NB4 (cell line): ENCODE measurements at regions not wholly inside any gene's neighbourhood (a gene's known extent, or its start where the extent isn't known, plus 50 kb on each side); places are given as distances from the start of the nearest gene placed in this dataset.
"Not testable (repeated sequence)": the region's sequence is repeated elsewhere in the genome, so short reads cannot be mapped to it uniquely, and the experiment has no call there.

Source experiments
- DNase-seq: peaks from one replicate; pipeline ENCODE4 v3.0.0; 2010; ENCODE audit warnings: low read depth
- H3K4me3 ChIP-seq: one replicate; pipeline ENCODE4 v1.5.1; 2011; ENCODE audit warnings: mild to moderate bottlenecking, low read depth, low read length, moderate library complexity
- MYC ChIP-seq: IDR thresholded peaks from 2 replicates; pipeline ENCODE4 v1.6.1; 2011; ENCODE audit warnings: low read depth, low read length
- POLR2A ChIP-seq: IDR thresholded peaks from 2 replicates; pipeline ENCODE4 v1.6.1; 2011; ENCODE audit warnings: mild to moderate bottlenecking; ENCODE audit not compliant: insufficient read length; ENCODE audit errors: extremely low read depth
- TF ChIP-seq, protein P1 (sequence below): IDR thresholded peaks from one replicate; pipeline ENCODE4 v1.5.1; 2012; ENCODE audit warnings: low read depth, low read length
- TF ChIP-seq, protein P2 (sequence below): IDR thresholded peaks from 2 replicates; pipeline ENCODE4 v1.6.1; 2011; ENCODE audit warnings: low read depth, low read length

DNA sequence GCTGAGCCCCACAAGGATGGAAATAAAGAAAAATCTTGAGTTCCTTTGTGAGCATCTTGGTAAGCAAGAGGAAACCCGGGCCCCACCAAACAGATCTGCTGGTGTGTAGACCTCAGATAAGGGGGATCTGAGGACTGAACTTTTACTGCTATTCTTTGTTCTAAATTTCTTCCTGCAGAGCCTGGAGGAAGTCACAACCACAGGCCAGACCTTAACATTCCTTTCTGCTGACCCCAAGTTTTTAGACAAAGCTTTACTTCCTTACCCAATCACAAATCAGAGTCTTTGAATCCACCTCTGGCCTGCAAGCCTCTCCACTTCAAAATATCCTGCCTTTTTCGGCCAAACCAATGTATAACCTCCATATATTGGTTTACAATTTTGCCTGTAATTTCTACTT lies 352.6 kb upstream of the AUTS2 start:
- TF ChIP-seq, protein P1, sequence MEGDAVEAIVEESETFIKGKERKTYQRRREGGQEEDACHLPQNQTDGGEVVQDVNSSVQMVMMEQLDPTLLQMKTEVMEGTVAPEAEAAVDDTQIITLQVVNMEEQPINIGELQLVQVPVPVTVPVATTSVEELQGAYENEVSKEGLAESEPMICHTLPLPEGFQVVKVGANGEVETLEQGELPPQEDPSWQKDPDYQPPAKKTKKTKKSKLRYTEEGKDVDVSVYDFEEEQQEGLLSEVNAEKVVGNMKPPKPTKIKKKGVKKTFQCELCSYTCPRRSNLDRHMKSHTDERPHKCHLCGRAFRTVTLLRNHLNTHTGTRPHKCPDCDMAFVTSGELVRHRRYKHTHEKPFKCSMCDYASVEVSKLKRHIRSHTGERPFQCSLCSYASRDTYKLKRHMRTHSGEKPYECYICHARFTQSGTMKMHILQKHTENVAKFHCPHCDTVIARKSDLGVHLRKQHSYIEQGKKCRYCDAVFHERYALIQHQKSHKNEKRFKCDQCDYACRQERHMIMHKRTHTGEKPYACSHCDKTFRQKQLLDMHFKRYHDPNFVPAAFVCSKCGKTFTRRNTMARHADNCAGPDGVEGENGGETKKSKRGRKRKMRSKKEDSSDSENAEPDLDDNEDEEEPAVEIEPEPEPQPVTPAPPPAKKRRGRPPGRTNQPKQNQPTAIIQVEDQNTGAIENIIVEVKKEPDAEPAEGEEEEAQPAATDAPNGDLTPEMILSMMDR = no peak
- TF ChIP-seq, protein P2, sequence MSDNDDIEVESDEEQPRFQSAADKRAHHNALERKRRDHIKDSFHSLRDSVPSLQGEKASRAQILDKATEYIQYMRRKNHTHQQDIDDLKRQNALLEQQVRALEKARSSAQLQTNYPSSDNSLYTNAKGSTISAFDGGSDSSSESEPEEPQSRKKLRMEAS = no peak
- TF ChIP-seq MYC = no peak
- TF ChIP-seq POLR2A = no peak
- DNase-seq = no peak
- H3K4me3 ChIP-seq = no peak overlapping the region

DNA sequence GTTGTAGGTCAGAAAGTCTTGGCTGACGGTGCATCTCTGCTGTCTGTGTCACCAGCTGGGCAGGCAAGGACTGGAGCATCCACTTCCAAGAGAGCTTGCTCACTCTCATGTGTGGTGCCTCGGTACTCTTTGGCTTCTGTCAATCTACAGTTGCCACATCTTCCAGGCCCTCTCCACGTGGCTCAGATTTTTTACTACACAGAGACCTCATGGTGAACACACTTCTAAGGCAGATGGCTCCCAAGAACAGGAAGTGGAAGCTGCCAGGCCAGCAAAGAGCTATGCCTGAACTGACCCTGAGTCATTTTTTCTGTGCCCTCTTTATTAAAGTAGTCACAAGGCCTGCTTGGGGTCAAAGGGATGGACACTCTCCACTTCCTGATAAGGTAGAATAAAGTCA lies 351.5 kb upstream of the AUTS2 start:
- DNase-seq = peak; percentile 10
- TF ChIP-seq, protein P2 = peak; percentile 23; the same call in 1 of the 2 replicates
- TF ChIP-seq, protein P1 = no peak
- no peak overlapping the region for H3K4me3 ChIP-seq

DNA sequence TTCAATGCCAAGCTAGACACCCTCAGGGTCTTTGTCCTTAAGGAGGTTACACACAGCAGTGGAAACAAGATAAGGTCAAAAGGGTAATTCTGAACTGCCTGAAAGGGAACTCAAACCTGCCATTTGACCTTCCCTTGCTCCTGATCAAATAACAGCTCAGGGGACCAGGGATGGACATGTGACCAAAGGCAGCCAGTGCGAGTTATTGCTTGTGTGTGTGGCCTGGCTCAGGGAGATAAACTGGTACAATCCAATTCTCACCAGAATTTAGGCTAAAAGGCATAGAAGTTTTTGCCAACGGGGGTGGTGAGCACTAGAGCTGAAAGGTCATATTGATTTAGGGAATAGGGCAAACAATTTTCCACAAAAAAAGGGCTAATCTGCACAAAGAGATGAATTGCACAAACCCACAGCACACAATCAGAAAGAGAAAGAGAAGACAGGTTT lies 349.9 kb upstream of the AUTS2 start:
- DNase-seq, H3K4me3 ChIP-seq: not testable (repeated sequence)

DNA sequence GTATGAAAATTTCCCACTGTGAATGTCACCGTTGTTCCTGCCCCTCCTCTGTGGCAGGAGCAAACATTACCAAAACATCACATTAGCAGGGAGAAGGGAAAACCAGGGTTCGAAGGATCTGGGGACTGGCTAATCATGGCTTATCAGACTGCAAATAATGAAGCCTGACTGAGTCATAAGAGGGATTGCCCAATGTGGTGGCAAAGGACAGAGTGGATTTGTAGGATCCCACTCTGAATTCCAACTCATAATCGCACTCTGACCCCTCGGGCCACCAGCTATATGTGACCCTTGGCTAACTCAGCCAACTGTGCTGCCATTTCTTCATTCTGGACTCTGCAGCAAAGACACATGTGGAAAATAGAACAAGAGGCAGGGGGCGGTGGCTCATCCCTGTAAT lies 347.3 kb upstream of the AUTS2 start:
- no peak for DNase-seq
- TF ChIP-seq, protein P1 = no peak
- TF ChIP-seq POLR2A (no peak), MYC (no peak)
- TF ChIP-seq, protein P2 = no peak
- no peak overlapping the region for H3K4me3 ChIP-seq

DNA sequence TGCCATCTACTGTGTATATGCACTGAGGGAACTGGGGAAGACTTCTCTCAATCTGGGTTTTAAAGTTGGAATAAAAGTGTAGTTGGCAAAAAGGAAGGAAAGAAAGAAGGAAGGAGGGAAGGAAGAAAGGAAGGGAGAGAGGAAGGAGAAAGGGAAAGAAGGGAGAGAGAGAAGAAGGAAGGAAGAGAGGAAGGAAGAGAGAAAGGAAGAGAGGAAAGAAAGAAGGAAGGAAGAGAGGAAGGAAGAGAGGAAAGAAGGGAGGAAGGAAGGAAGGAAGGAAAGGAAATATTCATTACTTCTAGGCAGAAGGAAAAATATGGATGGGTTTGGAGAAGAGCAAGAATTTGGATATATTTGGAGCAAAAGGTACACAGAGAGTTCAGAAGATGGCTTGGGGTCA lies 343.6 kb upstream of the AUTS2 start:
- no peak overlapping the region for H3K4me3 ChIP-seq
- TF ChIP-seq MYC = no peak
- TF ChIP-seq, protein P1 = no peak
- TF ChIP-seq, protein P2 = no peak
- no peak for TF ChIP-seq POLR2A
- DNase-seq = no peak

DNA sequence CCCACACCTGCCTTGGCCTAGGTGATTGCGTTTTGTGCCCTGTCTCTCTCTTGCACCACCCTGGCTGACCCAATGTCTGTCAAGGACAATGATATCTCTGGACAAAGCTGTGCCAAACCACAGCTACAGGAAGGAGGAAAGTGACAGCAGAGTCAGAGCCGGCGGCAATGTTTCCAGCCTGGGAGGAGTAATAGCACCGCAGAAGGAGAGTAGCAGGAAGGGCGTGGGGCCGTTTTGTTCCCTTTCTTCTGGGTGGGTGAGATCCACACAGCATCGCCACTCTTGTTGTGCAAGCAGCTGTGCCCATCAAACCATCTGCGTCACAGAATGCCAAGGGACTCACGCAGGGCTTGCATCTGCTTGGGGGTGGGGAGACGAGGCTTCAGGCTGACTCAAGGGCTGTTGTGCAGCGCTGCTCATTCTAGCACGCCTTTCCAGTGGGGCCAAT lies 341.6 kb upstream of the AUTS2 start:
- H3K4me3 ChIP-seq = no peak overlapping the region
- DNase-seq = no peak
- TF ChIP-seq MYC (no peak), POLR2A (no peak)

DNA sequence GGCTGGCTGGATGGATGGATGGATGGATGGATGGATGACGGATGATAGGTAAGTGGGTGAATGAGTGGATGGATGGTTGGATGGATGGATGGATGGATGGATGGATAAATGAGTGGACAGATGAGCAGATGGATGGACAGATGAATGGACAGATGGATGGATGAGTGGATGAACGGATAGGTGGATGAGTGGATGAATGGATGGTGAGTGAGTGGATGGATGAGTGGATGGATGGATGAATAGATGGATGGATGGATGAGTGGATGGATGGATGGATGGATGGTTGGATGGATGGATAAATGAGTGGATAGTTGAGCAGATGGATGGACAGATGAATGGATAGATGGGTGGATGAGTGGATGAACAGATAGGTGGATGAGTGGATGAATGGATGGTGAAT lies 340.7 kb upstream of the AUTS2 start:
- DNase-seq = no peak
- no peak overlapping the region for H3K4me3 ChIP-seq
- TF ChIP-seq, protein P2 = no peak
- TF ChIP-seq POLR2A (no peak), MYC (no peak)
- TF ChIP-seq, protein P1 = no peak
